HL-60 (cell line): ENCODE measurements at regions not wholly inside any gene's neighbourhood (a gene's known extent, or its start where the extent isn't known, plus 50 kb on each side); places are given as distances from the start of the nearest gene placed in this dataset.
"Not testable (repeated sequence)": the region's sequence is repeated elsewhere in the genome, so short reads cannot be mapped to it uniquely, and the experiment has no call there.

Source experiments
- DNase-seq, 2 experiments: peaks; one replicate each; pipeline ENCODE4 v3.0.0-alpha.2; 2010 to 2020; ENCODE audit warnings: low read depth in 1 of 2, low spot score in 1 of 2
- H3K27ac ChIP-seq: fragments of 250-450 bp; sonication (Bioruptor Pico); replicated peaks from 2 replicates; pipeline ENCODE4 v1.5.1; 2020; ENCODE audit warnings: mild to moderate bottlenecking, moderate library complexity
- H3K27me3 ChIP-seq: fragments of 250-450 bp; sonication (Bioruptor Pico); 2 replicates; pipeline ENCODE4 v1.5.1; 2021; ENCODE audit warnings: mild to moderate bottlenecking, moderate library complexity; ENCODE audit not compliant: insufficient read depth, poor library complexity, severe bottlenecking
- H3K4me3 ChIP-seq: replicated peaks from 2 replicates; pipeline ENCODE4 v1.5.1; 2011; ENCODE audit warnings: mild to moderate bottlenecking, control low read depth, low read length; ENCODE audit not compliant: insufficient read depth
- CTCF ChIP-seq: IDR thresholded peaks from one replicate; pipeline ENCODE4 v1.5.1; 2011; ENCODE audit warnings: low read length, control low read depth, inconsistent platforms; ENCODE audit not compliant: insufficient read depth
- GABPA ChIP-seq: IDR thresholded peaks from 2 replicates; pipeline ENCODE4 v1.6.1; 2012; ENCODE audit warnings: low read depth
- POLR2AphosphoS5 ChIP-seq: IDR thresholded peaks from 2 replicates; pipeline ENCODE4 v1.6.1; 2012; ENCODE audit warnings: low read depth
- REST ChIP-seq: IDR thresholded peaks from 2 replicates; pipeline ENCODE4 v1.6.1; 2012; ENCODE audit warnings: low read depth; ENCODE audit not compliant: insufficient replicate concordance
- SPI1 ChIP-seq: IDR thresholded peaks from 2 replicates; pipeline ENCODE4 v1.6.1; 2012; ENCODE audit warnings: low read depth, mild to moderate bottlenecking, borderline replicate concordance

DNA sequence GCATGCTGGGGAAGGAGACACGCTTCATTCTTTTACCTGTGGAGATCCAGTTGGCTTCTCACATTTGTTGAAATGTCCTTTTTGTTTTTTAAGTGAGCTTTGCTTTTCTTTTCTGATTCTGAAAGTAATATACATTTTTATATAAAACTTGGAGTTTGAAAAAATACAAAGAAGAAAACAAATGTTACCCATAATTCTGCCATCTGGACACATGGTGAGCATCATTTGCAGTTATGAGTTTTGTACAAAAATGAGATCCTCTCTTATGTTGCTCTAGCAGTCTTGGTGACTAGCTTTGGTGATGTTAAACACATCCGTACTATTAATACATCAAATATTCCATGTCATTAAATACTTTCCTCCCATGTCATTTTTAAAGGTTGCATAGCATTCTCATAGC, 101.1 kb upstream of the OTOS start:
- Histone ChIP-seq H3K27ac (no peak overlapping the region), H3K27me3 (no peaks in the 10 kb centered on the region), H3K4me3 (no peak overlapping the region)
- TF ChIP-seq GABPA (no peak), REST (no peak), POLR2AphosphoS5 (no peak), CTCF (no peak), SPI1 (no peak)
- no peak for DNase-seq

GRCh38 chr2:240243049-240243448, 102.6 kb upstream of the OTOS start:
- DNase-seq, H3K4me3 ChIP-seq, H3K27me3 ChIP-seq, H3K27ac ChIP-seq: not testable (repeated sequence)

DNA sequence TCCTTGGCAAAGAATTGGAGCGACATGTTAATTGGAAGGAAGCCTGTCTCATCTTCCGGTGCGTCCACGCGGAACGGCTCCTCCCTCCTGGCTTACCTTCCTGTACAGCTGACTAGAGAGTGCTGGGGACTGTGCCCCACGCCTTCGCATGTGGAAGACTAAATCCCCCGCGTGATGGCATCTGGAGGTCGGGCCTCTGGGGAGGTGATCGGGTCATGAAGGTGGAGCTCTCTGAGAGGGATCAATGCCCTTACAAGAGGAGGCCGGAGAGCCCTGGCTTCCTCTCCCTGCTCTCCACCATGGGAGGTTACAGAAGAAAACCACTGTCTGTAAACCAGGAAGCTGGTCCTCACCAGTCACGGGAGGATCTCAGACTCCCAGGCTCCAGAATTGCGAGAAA, 104.1 kb upstream of the OTOS start:
- no peak for DNase-seq
- no peak for TF ChIP-seq REST
- TF ChIP-seq GABPA = no peak
- no peak for TF ChIP-seq CTCF
- TF ChIP-seq SPI1 = no peak
- no peak for TF ChIP-seq POLR2AphosphoS5
- no peaks in the 10 kb centered on the region for H3K27me3 ChIP-seq
- no peak overlapping the region for H3K4me3 ChIP-seq
- no peak overlapping the region for H3K27ac ChIP-seq

DNA sequence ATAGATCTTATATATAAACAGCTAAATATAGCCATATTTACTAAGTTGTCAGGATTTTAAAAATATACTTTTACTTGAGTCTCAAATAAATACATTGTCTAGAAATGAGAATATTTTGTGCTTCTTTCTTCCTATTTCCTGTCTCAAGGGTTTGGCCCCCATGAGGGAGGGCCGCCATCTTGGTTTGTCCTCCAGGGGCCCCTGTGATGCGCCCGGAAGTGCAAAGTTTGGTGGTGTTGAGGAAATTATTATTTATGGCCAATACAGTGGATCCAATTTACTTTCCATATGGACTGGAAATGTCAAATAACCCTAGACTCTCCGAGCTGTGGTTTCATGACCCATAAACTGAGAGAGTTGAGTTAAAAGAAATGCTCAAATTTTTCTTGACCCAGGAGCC, 104.7 kb upstream of the OTOS start:
- no peak for DNase-seq
- no peak for TF ChIP-seq POLR2AphosphoS5
- no peak for TF ChIP-seq REST
- TF ChIP-seq GABPA = no peak
- no peak for TF ChIP-seq SPI1
- TF ChIP-seq CTCF = no peak
- no peaks in the 10 kb centered on the region for H3K27me3 ChIP-seq
- H3K27ac ChIP-seq = no peak overlapping the region
- no peak overlapping the region for H3K4me3 ChIP-seq
